Loucy (cell line): ENCODE measurements at regions not wholly inside any gene's neighbourhood (a gene's known extent, or its start where the extent isn't known, plus 50 kb on each side); places are given as distances from the start of the nearest gene placed in this dataset.
A peak's percentile ranks its signal among the peaks of the same experiment; 100 is the strongest.

Experiments used
- H2AFZ ChIP-seq: fragments of 200-600 bp; sonication (generic); 2 replicates; pipeline ENCODE4 v1.6.0; 2016; ENCODE audit warnings: antibody characterized with exemption, mild to moderate bottlenecking, low read length, moderate library complexity
- H3F3A ChIP-seq: fragments of 200-600 bp; 2 replicates; pipeline ENCODE4 v1.6.0; 2016; ENCODE audit warnings: antibody characterized with exemption, low read depth, mild to moderate bottlenecking
- H3K27me3 ChIP-seq: fragments of 200-600 bp; sonication (generic); 2 replicates; pipeline ENCODE4 v1.6.1; 2014; ENCODE audit warnings: low read length, mild to moderate bottlenecking; ENCODE audit not compliant: insufficient read depth, poor library complexity, severe bottlenecking
- H3K36me3 ChIP-seq: fragments of 200-600 bp; sonication (generic); 2 replicates; pipeline ENCODE4 v1.6.1; 2016; ENCODE audit warnings: low read length; ENCODE audit not compliant: insufficient read depth
- H3K4me1 ChIP-seq: fragments of 200-600 bp; sonication (generic); 2 replicates; pipeline ENCODE4 v1.5.1; 2014; ENCODE audit warnings: low read length, mild to moderate bottlenecking; ENCODE audit not compliant: insufficient read depth, poor library complexity, severe bottlenecking
- H3K4me2 ChIP-seq: fragments of 200-600 bp; sonication (generic); 2 replicates; pipeline ENCODE4 v1.6.0; 2014; ENCODE audit warnings: antibody characterized with exemption, low read length, low read depth, mild to moderate bottlenecking; ENCODE audit not compliant: poor library complexity, severe bottlenecking
- H3K4me3 ChIP-seq: fragments of 200-600 bp; sonication (generic); 2 replicates; pipeline ENCODE4 v1.5.1; 2014; ENCODE audit warnings: low read length, mild to moderate bottlenecking, mixed read lengths; ENCODE audit not compliant: poor library complexity, severe bottlenecking
- H3K79me2 ChIP-seq: fragments of 200-600 bp; sonication (generic); 2 replicates; pipeline ENCODE4 v1.6.1; 2014; ENCODE audit warnings: low read length; ENCODE audit not compliant: insufficient read depth
- H3K9ac ChIP-seq: fragments of 200-600 bp; sonication (generic); 2 replicates; pipeline ENCODE4 v1.6.0; 2014; ENCODE audit warnings: mild to moderate bottlenecking, low read depth, low read length, moderate library complexity; ENCODE audit not compliant: poor library complexity, severe bottlenecking
- H3K9me2 ChIP-seq: fragments of 200-600 bp; sonication (generic); replicated peaks from 2 replicates; pipeline ENCODE4 v1.6.1; 2016; ENCODE audit warnings: low read depth, low read length, mixed read lengths
- H3K9me3 ChIP-seq: fragments of 200-600 bp; sonication (generic); 2 replicates; pipeline ENCODE4 v1.6.1; 2014; ENCODE audit warnings: mild to moderate bottlenecking, antibody characterized with exemption, low read length, low read depth; ENCODE audit not compliant: insufficient read depth
- H4K20me1 ChIP-seq: fragments of 200-600 bp; sonication (generic); 2 replicates; pipeline ENCODE4 v1.6.0; 2014; ENCODE audit warnings: antibody characterized with exemption, low read length, mild to moderate bottlenecking; ENCODE audit not compliant: insufficient read depth, poor library complexity, severe bottlenecking
- EZH2phosphoT487 ChIP-seq: fragments of 200-600 bp; IDR thresholded peaks from 2 replicates; pipeline ENCODE4 v1.6.1; 2018; ENCODE audit warnings: antibody characterized with exemption, mild to moderate bottlenecking, moderate library complexity, borderline replicate concordance
- TF ChIP-seq, protein P1 (sequence below): fragments of 200-600 bp; sonication (generic); conservative IDR thresholded peaks from 2 replicates; pipeline ENCODE4 v1.5.1; 2014; ENCODE audit warnings: mild to moderate bottlenecking, antibody characterized with exemption, low read length

DNA sequence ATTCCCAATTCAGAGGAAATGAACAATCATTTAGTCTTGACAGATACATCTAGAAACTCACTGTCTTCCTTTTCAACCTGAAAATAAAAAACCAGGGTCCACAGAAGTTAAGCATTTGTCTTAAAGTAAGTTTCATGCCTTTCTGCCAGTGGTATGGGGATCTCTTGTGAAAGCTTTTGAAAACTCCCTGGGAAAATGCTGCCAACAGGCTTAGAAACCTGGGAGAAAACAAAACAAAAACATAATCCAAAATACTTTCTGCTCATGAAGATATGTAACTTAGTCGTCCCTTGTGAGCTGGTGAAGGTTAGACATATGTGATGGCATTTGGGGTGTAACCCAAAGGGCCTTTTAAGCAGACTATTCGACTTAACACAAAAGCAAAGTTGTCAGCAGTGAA is 66.4 kb upstream of the ZNF438 start:
- peak overlapping the region; percentile 29 for H2AFZ ChIP-seq
- H3K4me2 ChIP-seq, result no peak overlapping the region
- TF ChIP-seq, protein P1, sequence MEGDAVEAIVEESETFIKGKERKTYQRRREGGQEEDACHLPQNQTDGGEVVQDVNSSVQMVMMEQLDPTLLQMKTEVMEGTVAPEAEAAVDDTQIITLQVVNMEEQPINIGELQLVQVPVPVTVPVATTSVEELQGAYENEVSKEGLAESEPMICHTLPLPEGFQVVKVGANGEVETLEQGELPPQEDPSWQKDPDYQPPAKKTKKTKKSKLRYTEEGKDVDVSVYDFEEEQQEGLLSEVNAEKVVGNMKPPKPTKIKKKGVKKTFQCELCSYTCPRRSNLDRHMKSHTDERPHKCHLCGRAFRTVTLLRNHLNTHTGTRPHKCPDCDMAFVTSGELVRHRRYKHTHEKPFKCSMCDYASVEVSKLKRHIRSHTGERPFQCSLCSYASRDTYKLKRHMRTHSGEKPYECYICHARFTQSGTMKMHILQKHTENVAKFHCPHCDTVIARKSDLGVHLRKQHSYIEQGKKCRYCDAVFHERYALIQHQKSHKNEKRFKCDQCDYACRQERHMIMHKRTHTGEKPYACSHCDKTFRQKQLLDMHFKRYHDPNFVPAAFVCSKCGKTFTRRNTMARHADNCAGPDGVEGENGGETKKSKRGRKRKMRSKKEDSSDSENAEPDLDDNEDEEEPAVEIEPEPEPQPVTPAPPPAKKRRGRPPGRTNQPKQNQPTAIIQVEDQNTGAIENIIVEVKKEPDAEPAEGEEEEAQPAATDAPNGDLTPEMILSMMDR, result no peak
- H3K36me3 ChIP-seq, result no peaks in the 10 kb centered on the region
- H3K9me2 ChIP-seq, result no peaks in the 10 kb centered on the region
- no peaks in the 10 kb centered on the region for H3F3A ChIP-seq
- H3K9me3 ChIP-seq, result no peaks in the 10 kb centered on the region
- H3K79me2 ChIP-seq, result no peaks in the 10 kb centered on the region
- no peak overlapping the region for H3K4me3 ChIP-seq
- no peak overlapping the region for H3K9ac ChIP-seq
- no peaks in the 10 kb centered on the region for H3K27me3 ChIP-seq
- H4K20me1 ChIP-seq, result no peaks in the 10 kb centered on the region
- H3K4me1 ChIP-seq, result peaks cover 32% of the 10 kb centered on the region

DNA sequence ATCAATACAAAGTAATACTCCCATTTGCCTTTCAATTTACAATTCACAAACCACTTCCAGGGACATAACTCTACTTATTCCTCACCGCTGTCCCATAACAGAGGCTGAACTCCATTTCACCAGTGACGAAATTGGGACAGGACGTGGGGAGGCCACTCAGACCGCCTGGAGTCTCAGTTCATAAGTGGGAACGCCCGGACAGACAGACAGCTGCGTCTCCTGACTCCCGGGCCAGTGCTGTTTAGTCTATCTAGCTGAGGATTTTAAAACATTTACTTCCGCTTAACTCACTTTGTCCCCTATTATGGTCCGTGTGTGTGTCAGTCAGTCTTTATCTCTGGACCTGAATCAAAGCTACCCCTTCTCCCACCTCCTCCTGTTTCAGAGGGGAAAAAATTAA is 67.4 kb upstream of the ZNF438 start:
- no peak overlapping the region for H3K9ac ChIP-seq
- no peaks in the 10 kb centered on the region for H3K79me2 ChIP-seq
- no peaks in the 10 kb centered on the region for H3K36me3 ChIP-seq
- H3F3A ChIP-seq, result no peaks in the 10 kb centered on the region
- H2AFZ ChIP-seq, result peak overlapping the region; percentile 16; the same call in 1 of the 2 replicates
- no peak for TF ChIP-seq EZH2phosphoT487
- TF ChIP-seq, protein P1, result no peak
- peaks cover 32% of the 10 kb centered on the region for H3K4me1 ChIP-seq
- no peaks in the 10 kb centered on the region for H3K9me3 ChIP-seq
- H3K27me3 ChIP-seq, result no peaks in the 10 kb centered on the region
- H4K20me1 ChIP-seq, result no peaks in the 10 kb centered on the region
- H3K9me2 ChIP-seq, result no peaks in the 10 kb centered on the region
- H3K4me3 ChIP-seq, result no peak overlapping the region
- no peak overlapping the region for H3K4me2 ChIP-seq

DNA sequence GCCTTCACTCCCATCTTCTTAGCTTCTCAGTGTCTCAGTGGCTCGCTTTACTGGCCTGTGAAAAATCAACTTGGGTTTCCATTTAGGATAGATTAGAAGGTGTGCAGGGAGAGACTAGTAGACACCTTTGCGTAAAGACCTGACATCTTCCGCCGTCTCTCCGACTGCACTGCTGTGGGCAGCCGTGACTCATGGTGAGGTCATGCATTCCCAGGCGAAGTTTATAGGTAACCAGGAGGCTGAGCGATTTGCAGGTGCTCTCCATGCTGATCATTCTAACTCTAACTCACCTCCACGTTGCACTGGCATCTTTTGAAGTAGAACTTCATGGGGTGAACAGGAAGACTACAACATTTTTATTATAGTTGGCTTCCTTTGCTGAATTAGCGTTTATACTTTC is 68.0 kb upstream of the ZNF438 start:
- Histone ChIP-seq H3K4me2 (peak overlapping the region; percentile 36), H3K9me3 (no peaks in the 10 kb centered on the region), H2AFZ (peak overlapping the region; percentile 16; the same call in 1 of the 2 replicates), H3K4me1 (peaks cover 32% of the 10 kb centered on the region), H3F3A (no peaks in the 10 kb centered on the region), H3K27me3 (no peaks in the 10 kb centered on the region), H3K4me3 (no peak overlapping the region), H4K20me1 (no peaks in the 10 kb centered on the region), H3K9me2 (no peaks in the 10 kb centered on the region), H3K9ac (no peak overlapping the region), H3K79me2 (no peaks in the 10 kb centered on the region), H3K36me3 (no peaks in the 10 kb centered on the region)
- TF ChIP-seq, protein P1, result no peak
- TF ChIP-seq EZH2phosphoT487, result no peak
